Liver (tissue), 8 donors: ENCODE measurements at regions not wholly inside any gene's neighbourhood (a gene's known extent, or its start where the extent isn't known, plus 50 kb on each side); places are given as distances from the start of the nearest gene placed in this dataset.

ENCODE experiments used
- DNase-seq: peaks from one replicate; pipeline ENCODE4 v3.0.0-alpha.2; 2017; ENCODE audit warnings: low spot score
- H3K27ac ChIP-seq, 2 donors: one replicate each; pipeline ENCODE4 v1.7.0; 2013; ENCODE audit warnings: inconsistent platforms in 2 of 2, low read length in 2 of 2, control low read depth in 1 of 2, low read depth in 1 of 2, mild to moderate bottlenecking in 1 of 2
- H3K27me3 ChIP-seq, 4 donors: one replicate each; pipeline versions ENCODE4 v1.6.1 to v1.7.0; 2013; ENCODE audit warnings: low read length in 3 of 4, inconsistent platforms in 1 of 4, mild to moderate bottlenecking in 1 of 4, moderate library complexity in 1 of 4; ENCODE audit not compliant: control insufficient read depth in 4 of 4, insufficient read depth in 4 of 4
- H3K36me3 ChIP-seq, 4 donors: one replicate each; pipeline versions ENCODE4 v1.6.1 to v1.7.0; 2013; ENCODE audit warnings: low read length in 3 of 4, mild to moderate bottlenecking in 3 of 4, low read depth in 1 of 4, moderate library complexity in 1 of 4; ENCODE audit not compliant: control insufficient read depth in 4 of 4, insufficient read depth in 3 of 4
- H3K4me1 ChIP-seq, 4 donors: one replicate each; pipeline versions ENCODE4 v1.6.1 to v1.7.0; 2013; ENCODE audit warnings: low read length in 3 of 4, mild to moderate bottlenecking in 3 of 4, moderate library complexity in 1 of 4; ENCODE audit not compliant: control insufficient read depth in 4 of 4, insufficient read depth in 4 of 4
- H3K4me3 ChIP-seq, 3 donors: one replicate each; pipeline versions ENCODE4 v1.6.1 to v1.7.0; 2013; ENCODE audit warnings: low read length in 3 of 3, control low read depth in 1 of 3, low read depth in 1 of 3, mild to moderate bottlenecking in 1 of 3
- H3K9ac ChIP-seq, 2 donors: one replicate each; pipeline ENCODE4 v1.7.0; 2013; ENCODE audit warnings: low read length in 2 of 2, mild to moderate bottlenecking in 2 of 2, moderate library complexity in 2 of 2, control low read depth in 1 of 2, low read depth in 1 of 2
- H3K9me3 ChIP-seq, 4 donors: one replicate each; pipeline versions ENCODE4 v1.6.1 to v1.7.0; 2013; ENCODE audit warnings: low read length in 3 of 4; ENCODE audit not compliant: control insufficient read depth in 4 of 4
- CTCF ChIP-seq: fragments of 150-350 bp; IDR thresholded peaks from 2 replicates; pipeline ENCODE4 v1.5.1; 2017; ENCODE audit warnings: improper control_type of control experiment, low read depth, low read length; ENCODE audit not compliant: missing input control
- EGR1 ChIP-seq, 2 donors: IDR thresholded peaks; 2 replicates each; pipeline ENCODE4 v1.6.1; 2016 to 2018; ENCODE audit warnings: antibody characterized with exemption in 2 of 2, low read depth in 2 of 2
- FOXA1 ChIP-seq: IDR thresholded peaks from 2 replicates; pipeline ENCODE4 v1.6.1; 2016; ENCODE audit warnings: antibody characterized with exemption
- FOXA2 ChIP-seq: IDR thresholded peaks from 2 replicates; pipeline ENCODE4 v1.6.1; 2016; ENCODE audit warnings: antibody characterized with exemption
- GABPA ChIP-seq, 2 donors: IDR thresholded peaks in 1 of 2; conservative IDR thresholded peaks in 1 of 2; 2 replicates each; pipeline ENCODE4 v1.6.1; 2016; ENCODE audit warnings: antibody characterized with exemption in 2 of 2, mild to moderate bottlenecking in 1 of 2, moderate library complexity in 1 of 2
- HNF4A ChIP-seq, 2 donors: conservative IDR thresholded peaks; 2 replicates each; pipeline ENCODE4 v1.6.1; 2016; ENCODE audit warnings: antibody characterized with exemption in 2 of 2, mild to moderate bottlenecking in 2 of 2
- HNF4G ChIP-seq: IDR thresholded peaks from 2 replicates; pipeline ENCODE4 v1.6.1; 2016; ENCODE audit warnings: antibody characterized with exemption
- JUND ChIP-seq, 2 donors: IDR thresholded peaks; 2 replicates each; pipeline ENCODE4 v1.6.1; 2016; ENCODE audit warnings: antibody characterized with exemption in 2 of 2
- NR2F2 ChIP-seq: IDR thresholded peaks from 2 replicates; pipeline ENCODE4 v1.6.1; 2016; ENCODE audit warnings: antibody characterized with exemption
- RAD21 ChIP-seq, 2 donors: IDR thresholded peaks; 2 replicates each; pipeline ENCODE4 v1.6.1; 2016; ENCODE audit warnings: antibody characterized with exemption in 2 of 2, mild to moderate bottlenecking in 2 of 2
- TAF1 ChIP-seq: conservative IDR thresholded peaks from 2 replicates; pipeline ENCODE4 v1.6.1; 2016; ENCODE audit warnings: antibody characterized with exemption, mild to moderate bottlenecking
- WGBS: extraction: QIAGEN DNeasy Blood & Tissue Kit; methylation state at CpG from one replicate; pipeline ENCODE4 v1.1.7; 2013; 5-methylcytosine and 5-hydroxymethylcytosine counted together
- donor health status: healthy.
- donor health status: healthy.
- donor health status: healthy.
- donor health status: healthy.
- donor health status: healthy.

- TF ChIP-seq CTCF (no peak), FOXA2 (no peak), HNF4G (no peak), HNF4A (conservative IDR thresholded peaks at IDR 0.05) (no peak)
Measured at GRCh38 chr2:156017341-156017885, 315.1 kb downstream of the NR4A2 start (continued).

- Histone ChIP-seq H3K4me3 (no peak overlapping the region), H3K9me3 (peaks cover 0 to 13% (median 1%) of the 10 kb centered on the region in 4 donors), H3K27me3 (no peaks in the 10 kb centered on the region), H3K36me3 (no peaks in the 10 kb centered on the region), H3K9ac (no peak overlapping the region), H3K27ac (no peak overlapping the region), H3K4me1 (no peaks in the 10 kb centered on the region)
- 65% methylated on average over 2 of the region's 2 CpGs for WGBS
- TF ChIP-seq RAD21 (IDR thresholded peaks at IDR 0.05) (no peak), CTCF (no peak), TAF1 (no peak)
- DNase-seq, result no peak
Measured at GRCh38 chr2:156009293-156009692, 323.2 kb downstream of the NR4A2 start.

- no peak overlapping the region for H3K9ac ChIP-seq
- peaks cover 0 to 13% (median 1%) of the 10 kb centered on the region in 4 donors for H3K9me3 ChIP-seq
- no peak for TF ChIP-seq RAD21 (IDR thresholded peaks at IDR 0.05)
- no peak for TF ChIP-seq GABPA (IDR thresholded peaks at IDR 0.05 in 1 of 2, conservative IDR thresholded peaks at IDR 0.05 in 1 of 2)
- TF ChIP-seq NR2F2, result no peak
- TF ChIP-seq EGR1 (IDR thresholded peaks at IDR 0.05; ENCODE audit: low read depth in 2 of 2), result no peak
- no peak for TF ChIP-seq CTCF
- no peak for TF ChIP-seq JUND (IDR thresholded peaks at IDR 0.05)
- no peak for TF ChIP-seq FOXA1
- no peaks in the 10 kb centered on the region for H3K4me1 ChIP-seq
- 91% methylated on average over 17 of the region's 17 CpGs for WGBS
- H3K4me3 ChIP-seq, result no peak overlapping the region
- no peak for DNase-seq
- H3K27ac ChIP-seq, result no peak overlapping the region
- H3K27me3 ChIP-seq, result no peaks in the 10 kb centered on the region
- no peaks in the 10 kb centered on the region for H3K36me3 ChIP-seq
Measured at GRCh38 chr2:156006721-156007618, 325.6 kb downstream of the NR4A2 start.
